PC-3 (cell line): ENCODE measurements at regions not wholly inside any gene's neighbourhood (a gene's known extent, or its start where the extent isn't known, plus 50 kb on each side); places are given as distances from the start of the nearest gene placed in this dataset.

ENCODE experiments used
- CTCF ChIP-seq: fragments of 300-600 bp; sonication (generic); conservative IDR thresholded peaks from 2 replicates; pipeline ENCODE4 v1.5.1; 2017; ENCODE audit warnings: antibody characterized with exemption, low read depth, mild to moderate bottlenecking, low read length
- EZH2 ChIP-seq: fragments of 300-600 bp; sonication (generic); IDR thresholded peaks from one replicate; pipeline ENCODE4 v1.6.1; 2017; ENCODE audit warnings: antibody characterized with exemption, mild to moderate bottlenecking, low read length; ENCODE audit not compliant: unreplicated experiment
- EZH2phosphoT487 ChIP-seq: fragments of 300-600 bp; sonication (generic); IDR thresholded peaks from 2 replicates; pipeline ENCODE4 v1.6.1; 2018; ENCODE audit warnings: mild to moderate bottlenecking, antibody characterized with exemption, low read length, borderline replicate concordance

GRCh38 chrX:127861611-127862010, 190.6 kb downstream of the ACTRT1 start:
- no peak for TF ChIP-seq EZH2phosphoT487
- no peak for TF ChIP-seq CTCF
- no peak for TF ChIP-seq EZH2
